NOMO-1 treated with dmso at 0.1 percent for 144 hours (cell line): ENCODE measurements at regions not wholly inside any gene's neighbourhood (a gene's known extent, or its start where the extent isn't known, plus 50 kb on each side); places are given as distances from the start of the nearest gene placed in this dataset.
"Not testable (repeated sequence)": the region's sequence is repeated elsewhere in the genome, so short reads cannot be mapped to it uniquely, and the experiment has no call there.

ENCODE experiments used
- DNase-seq: peaks from one replicate; lab custom pipeline; 2025; ENCODE audit not compliant: unreplicated experiment; lab: John Stamatoyannopoulos, UW

GRCh38 chr12:105480162-105480561 lies 149.7 kb downstream of the C12orf75 start:
- DNase-seq, result no peak

- no peak for DNase-seq
Observed at GRCh38 chr12:105481392-105482300, 151.2 kb downstream of the C12orf75 start.

- no peak for DNase-seq
Observed at GRCh38 chr12:105482951-105483350, 152.5 kb downstream of the C12orf75 start.

GRCh38 chr12:105483691-105484090 lies 153.2 kb downstream of the C12orf75 start:
- no peak for DNase-seq

- DNase-seq, result no peak
Observed at GRCh38 chr12:105485321-105485910, 154.9 kb downstream of the C12orf75 start.

- no peak for DNase-seq
Observed at GRCh38 chr12:105485921-105486320, 155.4 kb downstream of the C12orf75 start.

GRCh38 chr12:105487963-105488362 lies 157.5 kb downstream of the C12orf75 start:
- no peak for DNase-seq

- no peak for DNase-seq
Observed at GRCh38 chr12:105492591-105493545, 162.4 kb downstream of the C12orf75 start.

- DNase-seq, result no peak
Observed at GRCh38 chr12:105499205-105499604, 168.7 kb downstream of the C12orf75 start.

GRCh38 chr12:105500676-105501075 lies 170.2 kb downstream of the C12orf75 start:
- DNase-seq, result not testable (repeated sequence)

GRCh38 chr12:105502426-105502930 lies 172.0 kb downstream of the C12orf75 start:
- DNase-seq, result no peak

- DNase-seq, result no peak
Observed at GRCh38 chr12:105503619-105504018, 173.1 kb downstream of the C12orf75 start.

- no peak for DNase-seq
Observed at GRCh38 chr12:105504286-105504685, 173.8 kb downstream of the C12orf75 start.

GRCh38 chr12:105506678-105507310 lies 176.3 kb downstream of the C12orf75 start:
- DNase-seq, result no peak

GRCh38 chr12:105507311-105508038 lies 177.0 kb downstream of the C12orf75 start:
- DNase-seq, result no peak

- DNase-seq, result no peak
Observed at GRCh38 chr12:105508096-105508495, 177.6 kb downstream of the C12orf75 start.

- DNase-seq, result no peak
Observed at GRCh38 chr12:105510526-105510925, 180.0 kb downstream of the C12orf75 start.

- DNase-seq, result not testable (repeated sequence)
Observed at GRCh38 chr12:105512861-105513260, 182.4 kb downstream of the C12orf75 start.

- DNase-seq, result no peak
Observed at GRCh38 chr12:105522166-105522825, 191.8 kb downstream of the C12orf75 start.
